Right kidney (tissue), 1 donor: ENCODE measurements at regions not wholly inside any gene's neighbourhood (a gene's known extent, or its start where the extent isn't known, plus 50 kb on each side); places are given as distances from the start of the nearest gene placed in this dataset.

Experiments
- DNase-seq: peaks from one replicate; pipeline ENCODE4 v3.0.0-alpha.2; 2016

DNA sequence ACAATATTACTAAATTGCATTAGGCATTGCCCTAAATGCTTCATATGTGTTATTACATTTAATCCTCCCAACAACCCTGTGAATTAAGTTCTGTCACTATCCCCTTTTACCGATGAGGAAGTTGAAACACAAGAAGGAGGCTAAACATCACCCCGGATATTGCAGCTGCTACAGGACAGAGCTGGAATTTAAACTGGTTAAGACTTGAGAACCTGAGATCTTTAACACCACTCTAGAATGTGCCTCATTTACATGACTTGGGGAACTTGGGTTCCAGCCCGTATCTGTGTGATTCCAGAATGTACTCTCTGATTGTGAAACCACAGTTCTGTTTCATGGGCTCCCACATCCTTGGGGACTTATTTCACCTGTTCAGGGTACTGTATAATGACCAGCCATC is 165.1 kb upstream of the PPARGC1A start:
- no peak for DNase-seq

DNA sequence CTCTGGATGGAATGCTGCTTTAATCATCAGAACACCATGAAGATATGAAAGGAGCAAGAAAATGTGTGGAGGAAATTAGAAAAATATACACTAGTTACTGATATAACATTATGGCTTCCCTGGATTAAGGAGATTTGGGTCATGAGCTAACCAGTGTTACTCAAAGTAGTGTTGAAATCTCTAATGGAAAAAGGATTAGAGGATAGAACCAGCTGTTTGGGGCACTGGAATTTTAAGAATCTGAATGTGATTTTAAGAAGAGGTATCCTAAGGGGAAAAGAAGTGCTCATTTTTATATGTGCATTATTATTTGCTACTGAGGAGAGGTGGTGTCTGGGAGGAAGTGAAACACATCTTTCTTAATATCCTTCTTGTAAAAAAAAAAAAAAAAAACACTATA is 164.1 kb upstream of the PPARGC1A start:
- DNase-seq: no peak

DNA sequence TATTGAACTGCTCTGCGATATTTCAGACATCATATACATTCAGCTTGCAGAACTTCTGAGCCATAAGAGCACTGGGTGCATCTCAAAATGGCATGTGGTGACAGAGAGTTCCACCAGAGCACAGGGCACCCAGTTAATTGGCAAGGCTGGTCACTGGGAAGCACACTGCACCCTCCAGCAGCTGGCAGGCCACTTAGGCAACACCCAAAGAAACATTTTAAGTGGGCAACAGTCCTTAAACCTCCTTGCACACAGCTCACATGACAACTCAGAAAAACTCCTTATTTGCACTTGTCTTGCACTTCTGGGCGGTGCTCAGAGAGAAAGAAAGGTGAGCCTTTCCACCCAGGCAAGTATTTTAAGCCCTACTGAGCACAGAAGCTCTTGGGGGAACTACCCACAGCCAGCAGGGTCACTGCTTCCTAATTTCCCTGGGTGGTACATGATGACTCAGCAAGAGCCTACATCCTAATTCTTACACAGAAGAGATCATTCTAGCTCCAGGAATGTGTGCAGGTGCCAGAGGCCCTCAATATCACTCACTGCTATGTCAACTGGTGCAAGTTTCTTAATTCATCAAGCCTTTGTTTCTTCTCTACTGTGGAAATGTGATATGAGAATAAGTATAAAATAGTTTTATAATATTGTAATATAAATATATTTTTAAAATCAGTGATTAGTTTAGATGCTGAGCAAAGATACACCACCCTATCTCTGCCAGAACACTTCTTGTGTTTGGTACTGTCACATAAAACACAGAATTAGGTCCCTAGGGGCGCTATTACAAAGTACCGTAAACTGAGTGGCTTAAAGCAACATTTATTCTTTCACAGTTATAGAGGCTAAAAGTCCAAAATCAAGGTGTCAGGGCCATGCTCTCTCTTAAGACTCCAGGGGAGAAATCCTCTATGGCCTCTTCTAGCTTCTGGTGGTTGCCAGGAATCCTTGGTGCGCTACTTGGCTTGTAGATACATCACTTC is 155.1 kb upstream of the PPARGC1A start:
- DNase-seq: no peak

DNA sequence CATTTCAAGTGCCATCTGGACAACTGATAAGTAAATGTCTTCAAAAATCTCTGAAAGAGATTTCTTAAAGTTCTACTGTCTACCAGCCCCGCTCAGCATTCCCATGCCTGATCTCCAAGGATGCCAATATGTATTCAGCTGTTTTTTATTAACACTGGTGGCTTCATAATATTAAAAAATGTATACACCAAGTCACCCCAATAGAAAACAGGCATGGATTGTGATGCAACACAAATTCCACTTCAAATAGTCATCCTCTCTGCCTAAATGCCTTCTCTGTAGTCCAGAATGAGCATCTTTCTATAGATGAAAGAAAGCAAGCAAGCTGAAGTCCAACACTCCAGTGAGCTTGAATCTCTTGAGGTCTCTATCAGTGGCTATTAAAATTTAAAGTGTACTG is 152.2 kb upstream of the PPARGC1A start:
- DNase-seq: no peak

DNA sequence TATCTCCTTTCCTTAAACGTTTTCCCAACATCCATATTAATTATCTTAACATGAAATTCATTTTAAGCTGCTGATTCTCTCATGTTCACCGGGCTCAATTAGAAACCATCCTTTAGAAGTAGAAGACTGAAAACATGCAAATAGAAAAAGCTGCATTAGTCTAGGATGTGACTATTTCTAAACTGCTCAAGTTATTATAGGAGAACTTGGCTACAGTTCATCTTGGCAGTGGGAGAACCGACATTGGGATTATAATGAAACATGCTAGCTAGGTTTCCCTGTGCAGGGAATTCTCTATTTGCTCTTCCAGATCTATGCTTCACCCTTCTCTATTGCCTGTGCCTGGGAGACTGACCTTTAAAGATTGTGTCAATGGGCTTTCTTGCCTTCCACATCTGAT is 151.0 kb upstream of the PPARGC1A start:
- DNase-seq: no peak

DNA sequence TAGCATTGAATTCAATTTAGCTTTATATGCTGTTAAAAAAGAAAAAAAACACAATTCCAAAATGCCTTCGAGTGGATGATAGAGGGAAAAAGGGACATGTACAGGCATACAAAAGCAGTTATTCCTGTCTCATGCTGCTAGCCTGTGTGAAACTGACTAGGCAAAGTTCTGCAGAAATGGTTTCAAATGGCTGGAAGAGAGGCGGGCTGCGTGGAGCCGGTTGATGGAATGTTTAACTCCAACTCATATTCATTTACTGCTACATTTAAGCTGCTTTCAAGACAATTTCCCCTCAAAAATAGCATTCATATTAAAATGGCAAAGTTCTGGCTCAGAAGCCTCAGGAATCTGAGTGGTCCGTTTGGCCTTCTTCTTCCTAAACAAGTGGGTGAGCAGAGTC is 143.8 kb upstream of the PPARGC1A start:
- no peak for DNase-seq

DNA sequence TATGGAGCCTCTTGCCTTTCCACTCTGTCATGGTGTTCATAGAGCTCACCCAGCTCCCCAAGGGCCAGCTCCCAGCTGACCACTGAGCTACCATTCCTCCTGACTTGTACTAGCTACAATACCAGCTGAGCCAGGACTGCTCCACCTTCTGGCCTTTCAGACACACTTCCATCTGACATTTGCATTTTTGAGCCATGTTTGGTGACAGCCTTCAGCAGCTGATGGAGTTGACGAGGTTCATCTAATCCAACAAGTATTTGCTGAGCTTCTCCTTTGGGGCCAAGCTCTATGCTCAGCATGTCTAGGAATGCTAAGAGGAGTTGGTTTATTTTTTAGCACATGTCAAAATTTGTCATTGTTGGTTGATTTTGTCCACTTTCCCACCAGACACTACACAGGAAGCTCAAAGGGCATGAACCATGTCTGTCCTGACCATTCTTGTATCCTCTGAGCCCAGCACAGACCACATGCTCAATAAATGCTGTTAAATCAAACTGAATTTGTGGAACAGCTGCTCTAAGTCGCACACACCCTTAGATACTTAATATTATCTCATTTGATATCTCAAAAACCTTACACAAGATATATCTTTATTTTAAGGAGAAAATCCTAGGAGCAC is 142.6 kb upstream of the PPARGC1A start:
- DNase-seq: no peak

DNA sequence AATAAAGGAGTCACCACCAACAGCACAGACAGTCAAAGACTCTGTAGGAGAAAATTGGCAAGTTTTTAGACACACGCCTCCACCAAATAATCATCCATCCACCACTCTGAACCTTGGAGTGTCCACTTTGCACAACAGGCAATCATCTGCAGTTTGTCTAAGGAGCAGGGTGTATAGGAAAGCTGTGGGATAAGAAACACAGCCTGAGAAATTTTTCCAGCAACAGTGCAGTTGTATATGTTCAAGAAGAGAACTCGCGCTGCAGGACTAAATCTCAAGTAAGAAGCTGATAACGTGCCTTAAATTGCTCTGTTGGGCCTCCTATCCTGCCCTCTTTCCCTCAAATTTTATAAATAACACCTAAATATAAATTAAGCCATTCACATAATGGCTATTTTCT is 136.7 kb upstream of the PPARGC1A start:
- no peak for DNase-seq

DNA sequence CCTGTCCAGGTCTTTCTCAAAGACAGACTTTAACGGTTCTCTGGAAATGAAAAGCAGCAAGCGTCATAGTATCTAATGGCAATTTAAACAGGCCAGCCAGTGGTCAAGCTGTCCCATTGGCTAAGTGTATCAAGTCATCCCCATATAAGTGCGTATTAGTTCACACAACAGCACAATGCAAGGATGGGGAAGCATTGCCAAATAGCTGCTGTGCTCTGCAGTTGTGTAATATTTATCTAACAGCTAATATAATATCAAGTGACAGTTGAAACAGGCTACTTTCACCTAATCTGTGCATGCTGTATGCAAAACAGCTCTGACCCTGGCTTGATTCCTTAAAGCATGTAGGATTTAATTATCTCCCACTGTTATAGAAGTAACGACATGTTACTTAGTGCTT is 134.8 kb upstream of the PPARGC1A start:
- no peak for DNase-seq

DNA sequence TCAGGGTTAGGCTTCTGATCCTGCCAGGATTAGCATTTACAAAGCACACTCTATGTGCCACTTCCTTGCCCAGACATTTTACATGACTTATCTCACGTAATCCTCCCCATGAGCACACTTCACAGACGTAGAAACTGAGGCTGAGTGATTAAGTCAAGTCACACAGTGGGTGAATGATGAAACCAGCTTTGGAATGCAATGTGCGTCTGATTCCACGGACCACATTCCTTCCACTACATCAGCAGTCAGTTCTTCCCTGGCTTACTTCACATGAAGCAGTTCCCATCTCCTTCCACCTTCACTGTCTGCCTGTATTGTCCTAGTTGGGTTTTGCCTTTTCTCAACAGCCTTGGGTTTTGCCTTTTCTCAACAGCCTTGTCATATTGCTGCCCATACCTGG is 134.3 kb upstream of the PPARGC1A start:
- DNase-seq: no peak

DNA sequence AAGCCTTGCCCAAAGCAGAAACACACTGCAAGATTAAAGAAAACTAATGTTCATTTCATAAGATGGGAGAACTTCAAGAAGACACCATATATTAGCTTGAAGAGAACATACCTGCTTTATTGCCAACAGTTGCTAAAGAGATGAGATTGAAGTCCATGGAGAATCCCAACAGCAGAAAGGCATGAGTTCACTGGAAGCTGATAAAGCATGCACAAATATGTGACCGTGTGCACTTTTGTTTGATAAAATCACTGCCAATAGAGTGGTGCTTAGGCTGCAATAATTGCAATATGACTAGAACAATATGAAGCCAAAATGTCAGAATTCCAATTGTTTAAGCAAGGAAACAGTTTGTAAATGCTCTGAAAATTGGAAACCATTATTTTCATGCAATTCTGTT is 125.9 kb upstream of the PPARGC1A start:
- no peak for DNase-seq

DNA sequence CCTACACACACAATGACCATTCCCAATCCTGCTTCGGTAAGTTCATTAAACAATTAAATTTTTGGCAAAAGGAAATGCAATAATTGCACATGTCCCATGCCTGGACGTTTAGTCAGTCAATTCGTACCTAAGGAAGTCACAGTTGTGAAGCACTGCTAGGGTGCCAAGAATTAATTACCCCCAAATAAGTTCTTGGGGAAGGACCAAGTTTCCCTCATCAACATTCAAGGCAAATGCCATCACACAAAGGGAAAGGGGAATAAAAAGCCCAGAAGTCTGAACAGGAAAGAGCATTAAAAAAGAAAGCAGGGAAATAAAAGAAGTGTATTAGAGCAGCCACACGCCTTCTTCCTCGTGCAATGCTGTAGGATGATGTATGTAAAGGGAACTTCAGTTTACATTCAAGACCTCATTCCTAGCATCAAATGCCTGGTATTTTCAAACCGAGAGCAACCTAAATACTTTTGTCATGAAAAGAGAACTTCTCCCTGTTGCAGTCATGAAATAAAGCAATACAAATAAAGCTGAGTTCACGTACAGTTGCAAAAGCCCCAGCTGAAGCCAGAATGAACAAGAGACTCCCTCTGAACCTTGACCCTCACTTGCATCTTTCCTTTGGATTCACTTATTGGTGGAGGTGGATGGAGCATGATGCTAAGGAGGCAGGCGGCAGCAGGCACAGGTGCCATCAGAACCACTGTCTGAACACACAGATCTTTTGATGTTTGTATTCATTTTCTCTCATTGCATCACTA is 124.0 kb upstream of the PPARGC1A start:
- DNase-seq: no peak

DNA sequence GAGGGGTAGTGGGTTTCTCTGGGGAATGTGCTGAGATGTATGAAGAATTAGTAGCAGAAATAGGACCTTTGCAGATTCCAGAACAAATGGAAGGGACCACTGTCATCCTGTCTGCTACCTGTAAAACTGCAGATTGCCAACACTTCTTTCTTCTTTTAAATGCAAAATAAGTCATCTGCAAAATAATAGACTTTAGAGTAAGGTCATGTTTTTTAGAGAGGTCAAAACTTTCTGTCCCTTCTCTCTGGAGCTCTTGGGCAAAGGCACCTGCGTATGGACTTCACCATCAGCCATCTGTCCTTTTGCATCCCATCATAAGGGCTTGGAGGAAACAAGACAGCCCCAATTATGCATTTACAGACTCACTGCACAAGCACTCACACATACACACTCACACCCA is 121.1 kb upstream of the PPARGC1A start:
- no peak for DNase-seq

DNA sequence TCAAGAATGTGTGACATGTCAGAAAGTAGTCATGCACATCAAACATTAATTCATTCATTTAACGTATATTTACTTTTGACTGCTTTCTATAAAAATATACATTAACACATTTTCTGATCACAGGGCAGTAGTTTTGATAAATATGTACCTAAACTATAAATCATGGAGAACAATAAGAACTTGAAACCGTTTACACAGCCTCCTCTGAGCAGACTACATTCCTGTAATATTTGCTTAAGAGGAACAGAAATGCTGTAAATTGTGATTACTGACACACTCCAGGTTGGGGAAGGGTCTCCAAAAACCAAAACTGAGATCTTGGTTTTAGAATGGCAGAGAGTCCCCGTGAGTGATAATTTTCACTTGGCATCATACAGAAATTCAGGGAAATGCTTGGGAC is 120.7 kb upstream of the PPARGC1A start:
- DNase-seq: no peak

DNA sequence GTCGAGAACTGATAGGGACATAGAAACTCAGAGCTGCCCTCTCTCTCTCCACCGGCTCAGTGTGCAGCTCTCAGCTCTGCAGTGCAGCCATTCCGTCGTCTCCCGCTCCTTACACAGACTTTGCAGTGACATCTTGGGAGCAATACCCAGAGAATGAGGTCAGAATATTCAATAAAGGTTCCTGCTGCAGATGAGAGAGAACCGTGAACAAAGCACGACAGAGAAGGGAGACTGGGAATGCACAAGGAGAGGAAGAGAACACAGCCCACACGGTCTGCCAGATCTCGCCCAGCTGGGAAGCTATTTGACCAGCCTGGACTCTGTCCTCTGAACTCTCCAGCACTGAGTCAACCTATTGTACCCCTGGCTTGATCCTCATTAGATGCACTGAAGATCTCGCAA is 118.0 kb upstream of the PPARGC1A start:
- no peak for DNase-seq

DNA sequence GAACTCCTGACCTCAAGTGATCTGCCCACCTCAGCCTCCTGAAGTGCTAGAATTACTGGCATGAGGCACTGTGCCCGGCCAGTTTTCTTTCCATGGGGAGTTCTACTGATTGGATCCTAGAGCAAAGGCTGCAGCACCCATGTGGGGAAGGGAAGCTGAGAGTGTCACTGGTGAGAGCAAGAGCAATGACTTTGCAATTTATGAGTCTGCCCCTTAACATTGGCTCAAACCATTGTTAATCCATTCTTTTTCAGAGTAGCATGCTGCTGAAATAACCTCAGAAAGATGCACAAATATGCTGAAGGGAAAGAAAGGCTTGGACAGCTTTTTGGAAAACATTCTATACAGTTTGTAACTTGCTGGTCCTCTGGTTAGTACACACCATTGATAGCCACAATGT is 116.4 kb upstream of the PPARGC1A start:
- DNase-seq: no peak

DNA sequence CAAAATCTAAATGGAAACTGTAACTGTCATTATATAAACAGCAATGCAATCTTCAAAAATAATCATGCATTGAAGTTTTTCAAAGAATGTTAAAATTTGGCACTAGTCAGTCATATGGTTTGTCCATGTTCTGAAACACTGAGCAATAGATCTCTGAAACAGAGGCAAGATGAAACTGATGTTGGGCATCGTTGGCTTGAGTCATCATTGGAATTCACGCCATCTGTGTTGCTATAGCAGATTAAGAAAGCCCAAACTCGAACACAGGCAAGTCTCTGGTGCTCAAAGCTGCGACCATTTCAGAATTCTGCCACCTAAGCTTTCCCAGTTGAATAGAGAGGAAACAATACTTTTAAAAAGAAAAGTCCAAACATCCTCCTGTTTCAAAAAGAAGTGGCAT is 114.1 kb upstream of the PPARGC1A start:
- DNase-seq: no peak

DNA sequence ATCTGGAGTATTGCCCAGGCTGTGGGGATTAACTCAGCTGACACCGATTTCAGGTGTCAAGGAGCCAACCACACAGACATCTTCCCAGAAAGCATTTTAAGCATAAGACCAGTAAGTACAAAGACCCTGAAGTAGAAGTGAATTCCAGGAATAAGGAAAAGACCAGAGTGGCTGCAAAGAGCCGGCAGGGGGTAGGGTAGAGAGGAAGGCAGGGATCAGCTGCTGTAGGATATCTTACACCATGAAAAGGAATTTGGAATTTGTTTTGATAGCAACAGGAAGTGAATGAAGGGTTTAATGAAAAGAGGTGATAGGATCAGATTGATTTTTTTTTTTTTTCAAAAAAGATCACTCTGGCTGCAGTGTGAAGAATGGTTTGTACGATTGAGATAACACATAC is 113.6 kb upstream of the PPARGC1A start:
- DNase-seq: no peak

DNA sequence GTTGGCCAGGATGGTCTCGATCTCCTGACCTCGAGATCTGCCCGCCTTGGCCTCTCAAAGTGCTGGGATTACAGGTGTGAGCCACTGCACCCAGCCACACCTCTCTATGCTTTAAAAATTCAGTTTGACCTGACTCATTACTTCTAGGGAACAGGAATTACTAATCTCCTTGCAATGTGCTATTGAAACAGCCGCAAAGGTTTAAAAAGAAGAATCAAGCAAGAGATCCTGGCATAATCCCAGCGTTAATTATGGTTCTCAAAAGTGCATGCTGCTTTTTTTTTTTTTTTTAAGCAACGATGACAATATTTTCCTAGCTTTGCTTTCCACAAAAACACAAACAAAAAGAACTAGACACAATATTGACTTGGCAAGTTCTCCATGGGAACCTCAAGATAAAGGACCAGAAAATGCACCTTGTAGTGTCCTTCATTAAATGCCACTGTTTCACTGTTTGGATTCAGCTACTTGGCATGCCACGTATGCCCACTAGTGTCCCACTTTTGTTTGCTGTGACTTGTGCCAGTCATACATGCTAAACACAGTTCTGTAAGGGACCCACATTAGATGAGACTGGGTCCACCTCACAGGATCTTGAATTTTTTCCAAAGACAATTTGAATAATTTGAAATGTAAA is 112.6 kb upstream of the PPARGC1A start:
- DNase-seq: no peak

DNA sequence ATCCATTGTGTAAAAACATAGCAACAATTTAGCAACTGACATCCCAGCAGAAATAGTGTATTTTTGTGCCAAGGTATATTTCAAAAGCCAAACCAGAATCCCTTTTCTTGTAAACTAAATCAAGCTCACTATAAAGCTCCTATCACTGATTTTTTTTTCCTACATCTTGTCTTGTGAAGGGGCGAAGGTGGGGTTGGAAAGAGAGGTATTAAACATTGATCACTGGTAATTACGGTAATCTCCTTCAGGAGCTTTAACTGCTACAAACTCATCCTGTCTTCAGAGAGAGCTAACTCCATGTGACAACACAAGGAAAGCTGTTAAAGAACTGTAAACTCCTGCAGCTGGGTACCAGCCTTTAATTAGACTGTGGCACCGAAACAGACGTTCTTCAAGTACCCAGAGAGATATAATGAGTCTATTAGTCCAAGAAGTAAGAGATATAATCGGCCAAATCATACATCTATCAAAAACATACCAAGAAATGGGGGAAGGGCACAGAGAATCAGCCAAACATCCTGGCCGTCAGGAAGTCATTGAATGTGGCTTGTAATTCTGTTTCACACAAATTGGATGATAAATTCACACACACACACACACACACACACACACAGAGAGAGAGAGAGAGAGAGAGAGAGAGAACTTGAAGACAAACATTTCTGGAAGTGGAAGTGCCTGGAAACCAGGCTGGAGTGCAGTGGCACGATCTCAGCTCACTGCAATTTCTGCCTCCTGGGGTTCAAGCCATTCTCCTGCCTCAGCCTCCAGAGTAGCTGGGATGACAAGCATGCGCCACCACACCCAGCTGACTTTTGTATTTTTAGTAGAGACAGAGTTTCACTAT is 111.9 kb upstream of the PPARGC1A start:
- DNase-seq: no peak

DNA sequence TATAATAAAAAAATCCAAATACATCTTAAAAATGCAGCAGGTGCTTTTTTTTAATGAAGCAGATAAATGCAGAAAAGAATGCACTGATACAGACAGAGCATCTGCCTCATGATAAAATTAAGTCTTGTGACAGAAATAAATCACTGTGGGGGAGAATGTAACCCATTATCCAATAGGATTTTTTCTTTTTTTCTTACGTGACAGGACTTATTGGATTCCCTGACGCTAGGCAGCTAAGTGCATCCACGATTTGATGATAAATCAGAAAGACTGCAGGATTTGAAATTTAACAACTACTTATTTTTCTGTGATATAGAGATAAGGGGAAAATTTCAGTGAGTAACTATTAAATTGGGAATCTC is 110.6 kb upstream of the PPARGC1A start:
- DNase-seq: no peak
